HPDE6-E6E7 (cell line): ENCODE measurements at regions not wholly inside any gene's neighbourhood (a gene's known extent, or its start where the extent isn't known, plus 50 kb on each side); places are given as distances from the start of the nearest gene placed in this dataset.
"Not testable (repeated sequence)": the region's sequence is repeated elsewhere in the genome, so short reads cannot be mapped to it uniquely, and the experiment has no call there.

Experiments used
- DNase-seq: peaks from one replicate; pipeline ENCODE4 v3.0.0; 2011; ENCODE audit warnings: missing footprints; ENCODE audit errors: extremely low spot score

- DNase-seq: no peak
Observed at GRCh38 chr5:159593518-159594073, 263.3 kb upstream of the IL12B start.

GRCh38 chr5:159595561-159595960 lies 265.3 kb upstream of the IL12B start:
- not testable (repeated sequence) for DNase-seq

GRCh38 chr5:159601216-159601615 lies 270.9 kb upstream of the IL12B start:
- DNase-seq: no peak

- DNase-seq: no peak
Observed at GRCh38 chr5:159602434-159602833, 272.1 kb upstream of the IL12B start.

- DNase-seq: no peak
Observed at GRCh38 chr5:159605585-159605984, 275.3 kb upstream of the IL12B start.

DNA sequence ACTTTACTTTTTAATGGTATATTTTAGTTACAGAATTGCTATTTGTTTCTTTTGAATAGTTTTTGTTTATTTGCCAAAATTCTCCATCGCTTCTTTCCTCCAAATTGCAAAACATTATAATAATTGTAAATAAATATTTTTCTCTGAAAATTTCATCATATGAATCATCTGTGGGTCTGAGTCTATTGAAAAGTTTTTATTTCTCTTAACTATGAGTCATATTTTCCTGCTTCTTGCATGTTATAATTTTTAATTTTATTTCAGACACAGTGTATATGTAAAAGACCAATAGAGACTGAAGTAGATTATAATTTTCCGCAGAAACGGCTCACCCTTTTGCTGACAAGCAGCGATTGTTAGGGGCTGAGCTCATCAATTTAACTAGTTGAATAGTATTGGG lies 279.1 kb upstream of the IL12B start:
- DNase-seq: no peak

GRCh38 chr5:159610966-159611579 lies 280.8 kb upstream of the IL12B start:
- no peak for DNase-seq

GRCh38 chr5:159616952-159617351 lies 286.7 kb upstream of the IL12B start:
- DNase-seq: peak; percentile 60

GRCh38 chr5:159619826-159620225 lies 289.5 kb upstream of the IL12B start:
- DNase-seq: no peak

DNA sequence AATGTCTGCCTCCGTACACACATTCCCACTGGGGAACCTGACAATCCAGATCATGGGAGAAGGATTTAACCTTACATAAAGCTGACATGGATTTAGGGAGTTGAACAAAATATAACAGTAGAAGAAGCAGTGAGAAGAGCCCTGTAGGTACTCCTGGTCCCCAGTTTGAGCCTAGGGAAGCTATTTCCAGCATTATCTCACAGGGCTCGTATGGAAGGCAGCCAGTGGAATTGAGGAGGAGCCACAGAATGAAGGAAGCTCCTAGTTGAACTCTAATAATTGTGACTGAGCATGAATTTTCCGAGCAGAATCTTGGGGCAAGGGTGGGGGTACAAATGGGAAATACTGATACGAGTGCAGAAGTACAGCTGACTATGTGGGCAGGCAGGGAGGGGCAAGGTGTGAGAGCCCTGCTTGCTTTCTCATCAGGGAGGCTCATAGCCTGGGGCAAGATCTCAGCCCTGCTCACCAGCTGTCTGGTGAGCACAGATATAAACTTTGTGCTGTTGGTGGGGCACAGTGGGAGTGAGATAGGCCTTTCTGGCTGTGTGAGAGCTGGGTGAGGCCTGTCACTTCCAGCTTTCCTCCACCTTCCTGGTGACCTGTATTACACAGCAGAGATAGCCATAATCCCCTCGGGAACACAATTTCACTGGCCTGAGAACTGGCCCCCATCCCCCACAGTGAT lies 290.7 kb upstream of the IL12B start:
- DNase-seq: no peak

DNA sequence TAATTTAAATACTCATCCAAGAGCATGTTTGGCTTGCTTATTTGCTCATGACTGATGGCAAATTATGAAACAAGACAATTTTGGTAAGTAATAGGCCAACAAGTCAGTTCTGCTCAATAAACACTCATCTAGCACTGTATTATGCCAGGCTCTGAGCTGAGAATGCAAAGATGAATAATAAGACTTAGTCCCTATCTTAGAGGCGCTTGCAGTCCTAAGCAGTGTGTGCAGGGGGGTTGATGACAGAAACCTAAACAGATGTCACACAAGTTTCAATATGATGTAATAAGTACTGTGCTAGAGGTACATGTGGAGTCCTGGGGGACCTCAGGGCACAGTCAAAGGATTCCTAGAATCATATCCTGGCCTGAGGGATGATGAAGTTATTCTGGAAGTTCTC lies 287.6 kb upstream of the ADRA1B start:
- no peak for DNase-seq

GRCh38 chr5:159629158-159629557 lies 287.1 kb upstream of the ADRA1B start:
- no peak for DNase-seq

- DNase-seq: no peak
Observed at GRCh38 chr5:159630545-159630944, 285.7 kb upstream of the ADRA1B start.

DNA sequence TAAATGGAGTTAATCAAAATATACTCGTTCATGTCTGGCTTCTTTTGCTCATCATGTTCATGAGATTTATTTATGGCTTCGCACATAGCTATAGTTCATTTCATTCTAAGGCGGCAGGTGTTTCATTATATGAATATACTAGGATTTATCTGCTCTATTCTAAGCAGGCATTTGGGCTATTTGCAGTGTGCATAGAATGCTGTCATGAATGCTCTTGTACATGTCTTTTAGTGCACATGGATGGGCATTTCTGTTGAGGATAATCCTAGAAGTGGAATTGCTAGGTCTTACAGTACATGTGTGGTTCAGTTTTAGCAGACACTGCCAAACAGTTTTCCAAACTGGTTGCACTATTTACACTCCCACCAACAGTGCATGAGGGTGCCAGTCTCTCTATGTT lies 285.3 kb upstream of the ADRA1B start:
- DNase-seq: no peak

- no peak for DNase-seq
Observed at GRCh38 chr5:159632866-159633265, 283.4 kb upstream of the ADRA1B start.

GRCh38 chr5:159638481-159638880 lies 277.8 kb upstream of the ADRA1B start:
- DNase-seq: no peak

- DNase-seq: no peak
Observed at GRCh38 chr5:159638954-159639559, 277.2 kb upstream of the ADRA1B start.

- no peak for DNase-seq
Observed at GRCh38 chr5:159639590-159639989, 276.7 kb upstream of the ADRA1B start.

DNA sequence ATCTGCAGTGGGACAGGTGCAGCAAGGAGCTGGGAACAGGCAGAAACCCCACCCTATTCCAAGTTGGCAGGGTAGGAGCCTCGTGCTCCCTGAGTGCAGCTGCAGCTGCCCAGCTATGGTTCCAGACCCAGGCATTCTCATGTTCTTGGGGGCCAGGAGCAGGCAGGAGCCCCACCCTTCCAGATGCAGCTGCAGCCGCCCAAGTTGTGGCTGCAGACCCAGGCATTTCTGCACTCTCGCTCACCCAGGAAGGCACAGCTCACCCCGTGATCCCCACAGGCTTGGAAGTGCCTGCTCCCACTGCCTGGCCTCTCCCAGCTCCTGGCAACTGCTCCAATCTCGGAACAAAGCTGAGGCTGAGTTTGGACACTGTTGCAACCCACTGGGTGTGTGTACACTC lies 275.8 kb upstream of the ADRA1B start:
- no peak for DNase-seq

- DNase-seq: no peak
Observed at GRCh38 chr5:159640921-159641320, 275.4 kb upstream of the ADRA1B start.

DNA sequence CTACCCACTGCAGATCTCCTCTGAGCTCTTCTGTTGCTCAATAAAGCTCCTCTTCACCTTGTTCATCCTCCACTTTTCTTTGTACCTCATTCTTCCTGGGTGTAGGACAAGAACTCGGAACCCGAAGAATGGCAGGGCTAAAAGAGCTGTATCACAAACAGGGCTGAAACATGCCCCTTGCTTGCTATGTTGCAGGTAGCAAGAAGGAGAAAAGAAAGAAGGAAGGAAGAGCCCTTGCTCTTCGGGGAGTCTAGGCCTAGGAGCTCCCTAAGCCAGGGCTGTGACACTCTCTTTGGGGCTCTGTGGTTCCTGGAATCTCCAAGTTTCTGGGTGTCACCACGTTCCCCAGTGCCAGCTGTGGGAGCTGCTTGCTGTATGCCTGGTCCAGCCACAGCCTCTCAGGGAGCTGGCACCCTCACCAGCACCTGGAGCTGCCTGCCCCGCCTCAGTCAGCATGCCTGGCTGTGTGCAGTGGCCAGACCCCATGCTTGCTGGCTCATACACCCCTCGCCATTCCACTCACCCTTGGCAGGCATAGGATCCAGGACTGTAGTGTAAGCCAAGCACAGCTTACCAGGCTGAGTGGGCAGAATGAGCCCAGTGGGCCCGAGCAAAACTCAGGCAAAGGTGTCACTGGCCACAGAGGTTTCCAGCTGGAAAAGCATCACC lies 274.8 kb upstream of the ADRA1B start:
- DNase-seq: no peak

- DNase-seq: no peak
Observed at GRCh38 chr5:159642379-159642778, 273.9 kb upstream of the ADRA1B start.
